ENCODE measurements at regions not wholly inside any gene's neighbourhood (a gene's known extent, or its start where the extent isn't known, plus 50 kb on each side); places are given as distances from the start of the nearest gene placed in this dataset.

GRCh38 chr4:179225594-179225993 is 1783.4 kb upstream of the AGA start:
- DNase-seq (ENCODE audit: extremely low read depth, low read depth), result no peak
- TF ChIP-seq CTCF (IDR thresholded peaks at IDR 0.05; ENCODE audit: low read depth, low read length, missing control alignments), result no peak
- no peak overlapping the region for H3K4me3 ChIP-seq (replicated peaks; ENCODE audit: low read depth, low read length)

GRCh38 chr4:179248821-179249220 is 1806.6 kb upstream of the AGA start:
- no peak for TF ChIP-seq CTCF (IDR thresholded peaks at IDR 0.05; ENCODE audit: low read depth, low read length, missing control alignments)
- H3K4me3 ChIP-seq (replicated peaks; ENCODE audit: low read depth, low read length), result no peak overlapping the region
- no peak for DNase-seq (ENCODE audit: extremely low read depth, low read depth)

- TF ChIP-seq CTCF (IDR thresholded peaks at IDR 0.05; ENCODE audit: low read depth, low read length, missing control alignments), result no peak
- no peak for DNase-seq (ENCODE audit: extremely low read depth, low read depth)
- H3K4me3 ChIP-seq (replicated peaks; ENCODE audit: low read depth, low read length), result no peak overlapping the region
Measured at GRCh38 chr4:179268791-179269190, 1826.6 kb upstream of the AGA start.

- no peak for DNase-seq (ENCODE audit: extremely low read depth, low read depth)
- no peak for TF ChIP-seq CTCF (IDR thresholded peaks at IDR 0.05; ENCODE audit: low read depth, low read length, missing control alignments)
- H3K4me3 ChIP-seq (replicated peaks; ENCODE audit: low read depth, low read length), result no peak overlapping the region
Measured at GRCh38 chr4:179272282-179272681, 1830.0 kb upstream of the AGA start.

- H3K4me3 ChIP-seq (replicated peaks; ENCODE audit: low read depth, low read length), result no peak overlapping the region
- no peak for TF ChIP-seq CTCF (IDR thresholded peaks at IDR 0.05; ENCODE audit: low read depth, low read length, missing control alignments)
- no peak for DNase-seq (ENCODE audit: extremely low read depth, low read depth)
Measured at GRCh38 chr4:179278647-179279046, 1836.4 kb upstream of the AGA start.

GRCh38 chr4:179285696-179286095 is 1843.5 kb upstream of the AGA start:
- DNase-seq (ENCODE audit: extremely low read depth, low read depth), result no peak
- TF ChIP-seq CTCF (IDR thresholded peaks at IDR 0.05; ENCODE audit: low read depth, low read length, missing control alignments), result no peak
- no peak overlapping the region for H3K4me3 ChIP-seq (replicated peaks; ENCODE audit: low read depth, low read length)

GRCh38 chr4:179291657-179292056 is 1849.4 kb upstream of the AGA start:
- H3K4me3 ChIP-seq (replicated peaks; ENCODE audit: low read depth, low read length), result no peak overlapping the region
- no peak for TF ChIP-seq CTCF (IDR thresholded peaks at IDR 0.05; ENCODE audit: low read depth, low read length, missing control alignments)
- no peak for DNase-seq (ENCODE audit: extremely low read depth, low read depth)

Measured in HFF-Myc (cell line).